ENCODE measurements at regions not wholly inside any gene's neighbourhood (a gene's known extent, or its start where the extent isn't known, plus 50 kb on each side); places are given as distances from the start of the nearest gene placed in this dataset.
"Not testable (repeated sequence)": the region's sequence is repeated elsewhere in the genome, so short reads cannot be mapped to it uniquely, and the experiment has no call there.

DNA sequence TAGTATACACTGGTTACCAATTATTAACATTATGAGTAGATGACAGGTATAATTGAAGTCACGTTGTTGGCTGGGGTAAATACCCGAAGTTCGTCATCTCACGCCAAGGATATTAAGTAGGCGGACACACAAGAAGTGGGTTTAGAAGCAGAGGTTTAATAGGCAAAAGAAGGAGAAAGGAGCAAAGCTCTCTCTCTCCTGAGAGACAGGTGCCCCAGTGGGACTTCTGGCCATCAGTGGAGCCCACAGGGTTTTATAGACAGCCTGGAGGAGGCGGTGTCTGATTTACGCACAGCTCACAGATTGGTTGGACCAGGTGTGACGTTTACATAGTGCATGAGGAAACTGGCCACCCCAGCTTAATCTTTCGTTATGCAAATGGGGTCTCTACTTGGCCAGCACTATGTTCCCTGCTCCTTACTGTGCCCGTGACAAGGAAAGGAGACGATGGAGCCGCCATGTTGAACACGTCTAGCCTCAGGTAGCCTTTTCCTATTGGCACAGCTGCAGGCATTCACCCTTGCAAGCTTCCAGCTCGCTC is 128.8 kb upstream of the KYNU start:
- DNase-seq (ENCODE audit: low read depth in 1 of 2, low spot score in 1 of 2), result no peak
- in situ Hi-C loops (cut with HindIII; ENCODE audit: low pct_unique_long_range_greater_than_20kb, low sequenced_read_pairs), result no loop called here
- TF ChIP-seq JUND (IDR thresholded peaks at IDR 0.05; ENCODE audit: low read depth), result no peak

DNA sequence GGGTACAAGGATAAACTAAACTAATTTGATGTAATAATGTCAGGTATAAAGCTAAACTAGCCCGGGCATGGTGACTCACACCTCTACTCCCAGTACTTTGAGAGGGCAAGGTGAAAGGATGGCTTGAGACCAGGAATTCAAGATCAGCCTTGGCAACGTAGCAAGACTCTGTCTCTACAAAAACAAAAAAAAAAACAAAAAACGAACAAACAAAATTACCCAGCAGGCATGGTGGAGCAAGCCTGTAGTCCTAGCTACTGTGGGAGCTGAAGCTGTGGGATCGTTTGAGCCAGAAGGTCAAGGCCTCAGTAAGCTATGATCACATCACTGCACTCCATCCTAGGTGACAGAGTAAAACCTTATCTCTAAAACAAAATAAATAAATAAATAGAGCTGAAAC is 131.8 kb upstream of the KYNU start:
- no peak for DNase-seq (ENCODE audit: low read depth in 1 of 2, low spot score in 1 of 2)
- in situ Hi-C loops (cut with HindIII; ENCODE audit: low pct_unique_long_range_greater_than_20kb, low sequenced_read_pairs), result no loop called here

DNA sequence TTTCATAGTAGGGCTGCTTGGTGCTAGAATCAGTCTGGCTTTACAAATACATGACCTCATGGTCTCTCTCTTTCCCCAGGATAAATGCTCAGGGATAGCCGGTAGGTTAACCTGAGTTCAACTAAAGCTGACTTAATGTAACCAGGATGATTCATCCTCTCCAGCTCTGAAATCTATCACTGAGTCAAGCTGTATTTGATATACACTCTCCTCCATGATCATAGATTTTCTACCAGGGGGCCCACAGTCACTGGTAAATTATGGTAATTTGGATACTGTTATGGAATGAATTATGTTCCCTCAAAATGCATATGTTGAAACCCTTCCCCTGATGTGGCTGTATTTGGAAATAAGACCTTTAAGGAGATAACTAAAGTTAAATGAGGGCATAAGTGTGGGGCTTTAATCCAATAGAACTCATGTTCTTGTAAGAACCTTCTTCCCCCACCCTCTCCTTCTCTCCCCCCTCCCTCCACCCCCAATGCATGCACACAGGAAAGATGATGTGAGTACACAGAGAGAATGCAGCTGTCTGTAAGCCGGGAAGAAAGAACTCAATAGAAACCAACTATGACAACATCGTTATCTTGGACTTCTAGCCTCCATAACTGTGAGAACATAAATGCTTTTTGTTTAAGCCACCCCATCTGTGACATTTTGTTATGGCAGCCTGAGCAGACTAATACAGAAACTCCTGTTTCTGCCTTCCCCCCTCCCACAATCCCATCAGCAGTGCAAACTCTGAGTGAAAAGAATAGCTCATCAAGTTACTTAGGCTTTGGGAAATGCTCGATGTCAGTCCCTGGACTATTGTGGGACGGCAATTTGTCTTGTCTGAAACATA is 134.9 kb upstream of the KYNU start:
- TF ChIP-seq JUND (IDR thresholded peaks at IDR 0.05; ENCODE audit: low read depth), result no peak
- in situ Hi-C loops (cut with HindIII; ENCODE audit: low pct_unique_long_range_greater_than_20kb, low sequenced_read_pairs), result no loop called here
- no peak for DNase-seq (ENCODE audit: low read depth in 1 of 2, low spot score in 1 of 2)

More for the DNA sequence above, 131.8 kb upstream of the KYNU start:
- no peak for TF ChIP-seq JUND (IDR thresholded peaks at IDR 0.05; ENCODE audit: low read depth)

DNA sequence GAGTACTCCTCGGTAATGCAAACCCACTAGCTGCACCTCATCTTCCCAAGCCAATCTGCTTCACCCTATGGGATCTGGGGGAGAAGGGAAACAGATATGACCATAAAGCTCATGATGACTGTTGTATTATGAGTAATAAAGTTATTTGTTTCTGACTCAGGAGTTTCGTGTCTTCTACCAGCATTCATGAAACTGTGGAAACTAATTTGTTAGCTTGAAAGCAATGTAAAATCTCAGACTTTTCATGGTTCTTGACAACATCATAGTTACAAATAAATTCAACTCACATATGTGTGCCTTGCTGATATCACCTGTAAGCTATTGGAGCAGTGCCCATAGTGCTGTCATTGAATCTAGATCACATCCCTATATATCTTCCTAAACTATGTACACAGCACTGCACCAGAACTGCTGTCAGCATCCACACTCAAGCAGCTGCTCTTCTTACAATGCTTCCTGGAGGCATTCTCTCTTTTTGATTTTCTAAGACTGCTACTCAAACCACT is 135.6 kb upstream of the KYNU start:
- in situ Hi-C loops (cut with HindIII; ENCODE audit: low pct_unique_long_range_greater_than_20kb, low sequenced_read_pairs), result no loop called here
- TF ChIP-seq JUND (IDR thresholded peaks at IDR 0.05; ENCODE audit: low read depth), result no peak
- no peak for DNase-seq (ENCODE audit: low read depth in 1 of 2, low spot score in 1 of 2)

DNA sequence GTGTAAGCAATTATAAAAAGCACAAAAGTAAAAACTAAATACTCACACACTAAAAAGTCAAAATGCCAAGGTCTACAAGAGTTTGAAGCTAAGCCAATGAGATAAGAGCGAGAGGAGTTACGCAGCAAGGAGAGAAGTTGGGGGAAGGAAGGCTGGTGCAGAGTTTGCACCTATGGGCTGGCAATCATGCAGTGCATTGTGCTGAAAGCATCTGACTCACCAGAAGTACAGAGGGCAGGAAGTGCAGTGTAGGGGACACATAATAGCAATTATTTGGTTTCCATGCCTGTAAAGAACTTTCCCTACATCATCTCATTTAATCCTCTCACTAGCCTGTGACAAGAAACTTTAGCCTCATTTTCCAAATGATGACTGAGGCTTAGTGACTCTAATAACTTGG is 142.7 kb upstream of the KYNU start:
- TF ChIP-seq JUND (IDR thresholded peaks at IDR 0.05; ENCODE audit: low read depth), result no peak
- in situ Hi-C loops (cut with HindIII; ENCODE audit: low pct_unique_long_range_greater_than_20kb, low sequenced_read_pairs), result no loop called here
- no peak for DNase-seq (ENCODE audit: low read depth in 1 of 2, low spot score in 1 of 2)

DNA sequence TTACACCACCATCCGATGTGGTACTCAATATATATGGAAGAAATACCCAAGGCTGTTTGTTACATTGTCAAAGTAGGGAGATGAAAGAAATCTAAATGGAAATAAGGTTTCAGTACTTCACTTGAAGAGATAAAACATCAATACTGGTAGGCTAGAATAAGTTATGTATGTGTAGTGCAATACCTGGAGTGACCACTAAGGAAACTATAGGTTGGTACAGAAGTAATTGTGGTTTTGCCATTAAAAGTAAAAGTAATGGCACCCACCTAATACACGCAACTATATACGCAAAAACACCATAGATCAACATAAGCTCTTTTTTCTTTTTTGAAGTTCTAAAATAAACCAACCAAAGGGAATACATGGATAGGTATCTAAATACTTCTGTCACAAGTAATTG is 143.2 kb upstream of the KYNU start:
- in situ Hi-C loops (cut with HindIII; ENCODE audit: low pct_unique_long_range_greater_than_20kb, low sequenced_read_pairs), result no loop called here
- no peak for DNase-seq (ENCODE audit: low read depth in 1 of 2, low spot score in 1 of 2)
- no peak for TF ChIP-seq JUND (IDR thresholded peaks at IDR 0.05; ENCODE audit: low read depth)

DNA sequence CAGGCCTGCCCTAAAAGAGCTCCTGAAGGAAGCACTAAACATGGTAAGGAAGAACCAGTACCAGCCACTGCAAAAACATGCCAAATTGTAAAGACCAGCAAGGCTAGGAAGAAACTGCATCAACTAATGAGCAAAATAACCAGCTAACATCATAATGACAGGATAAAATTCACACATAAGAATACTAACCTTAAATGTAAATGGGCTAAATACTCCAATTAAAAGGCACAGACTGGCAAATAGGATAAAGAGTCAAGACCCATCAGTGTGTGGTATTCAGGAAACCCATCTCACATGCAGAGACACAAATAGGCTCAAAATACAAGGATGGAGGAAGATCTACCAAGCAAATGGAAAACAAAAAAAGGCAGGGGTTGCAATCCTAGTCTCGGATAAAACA is 147.7 kb upstream of the KYNU start:
- in situ Hi-C loops (cut with HindIII; ENCODE audit: low pct_unique_long_range_greater_than_20kb, low sequenced_read_pairs); DNase-seq (ENCODE audit: low read depth in 1 of 2, low spot score in 1 of 2): not testable (repeated sequence)

DNA sequence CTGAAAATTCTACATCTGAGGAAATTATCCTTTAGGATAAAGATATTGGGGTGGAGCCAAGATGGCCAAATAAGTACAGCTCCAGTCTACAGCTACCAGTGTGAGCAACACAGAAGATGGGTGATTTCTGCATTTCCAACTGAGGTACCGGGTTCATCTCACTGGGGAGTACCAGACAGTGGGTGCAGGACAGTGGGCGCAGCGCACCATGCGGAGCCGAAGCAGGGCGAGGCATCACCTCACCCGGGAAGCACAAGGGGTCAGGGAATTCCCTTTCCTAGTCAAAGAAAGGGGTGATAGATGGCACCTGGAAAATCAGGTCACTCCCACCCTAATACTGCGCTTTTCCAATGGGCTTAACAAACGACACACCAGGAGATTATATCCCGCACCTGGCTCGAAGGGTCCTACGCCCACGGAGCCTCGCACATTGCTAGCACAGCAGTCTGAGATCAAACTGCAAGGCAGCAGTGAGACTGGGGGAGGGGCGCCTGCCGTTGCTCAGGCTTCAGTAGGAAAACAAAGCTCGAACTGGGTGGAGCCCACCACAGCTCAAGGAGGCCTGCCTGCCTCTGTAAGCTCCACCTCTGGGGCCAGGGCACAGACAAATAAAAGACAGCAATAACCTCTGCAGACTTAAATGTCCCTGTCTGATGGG is 149.5 kb upstream of the KYNU start:
- in situ Hi-C loops (cut with HindIII; ENCODE audit: low pct_unique_long_range_greater_than_20kb, low sequenced_read_pairs); DNase-seq (ENCODE audit: low read depth in 1 of 2, low spot score in 1 of 2): not testable (repeated sequence)

DNA sequence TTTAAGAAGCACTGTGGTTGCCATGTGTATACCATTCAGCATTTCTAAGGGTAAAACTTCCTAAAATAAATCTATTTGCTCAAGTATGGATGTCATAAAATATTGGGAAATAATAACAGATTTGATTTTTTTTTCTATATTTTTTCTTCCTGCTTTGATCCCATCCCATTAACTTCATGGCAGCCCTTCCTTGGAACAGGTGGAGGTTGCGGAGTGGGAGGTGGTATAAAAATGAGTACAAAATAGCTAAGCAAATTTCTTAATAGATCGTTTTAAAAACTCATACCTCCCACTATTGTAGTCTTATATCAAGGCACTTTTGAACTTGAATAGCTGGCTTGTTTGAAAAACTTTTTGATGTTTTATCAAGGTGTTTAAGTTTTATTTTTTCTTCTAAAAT is 152.1 kb upstream of the KYNU start:
- TF ChIP-seq JUND (IDR thresholded peaks at IDR 0.05; ENCODE audit: low read depth), result no peak
- in situ Hi-C loops (cut with HindIII; ENCODE audit: low pct_unique_long_range_greater_than_20kb, low sequenced_read_pairs), result no loop called here

DNA sequence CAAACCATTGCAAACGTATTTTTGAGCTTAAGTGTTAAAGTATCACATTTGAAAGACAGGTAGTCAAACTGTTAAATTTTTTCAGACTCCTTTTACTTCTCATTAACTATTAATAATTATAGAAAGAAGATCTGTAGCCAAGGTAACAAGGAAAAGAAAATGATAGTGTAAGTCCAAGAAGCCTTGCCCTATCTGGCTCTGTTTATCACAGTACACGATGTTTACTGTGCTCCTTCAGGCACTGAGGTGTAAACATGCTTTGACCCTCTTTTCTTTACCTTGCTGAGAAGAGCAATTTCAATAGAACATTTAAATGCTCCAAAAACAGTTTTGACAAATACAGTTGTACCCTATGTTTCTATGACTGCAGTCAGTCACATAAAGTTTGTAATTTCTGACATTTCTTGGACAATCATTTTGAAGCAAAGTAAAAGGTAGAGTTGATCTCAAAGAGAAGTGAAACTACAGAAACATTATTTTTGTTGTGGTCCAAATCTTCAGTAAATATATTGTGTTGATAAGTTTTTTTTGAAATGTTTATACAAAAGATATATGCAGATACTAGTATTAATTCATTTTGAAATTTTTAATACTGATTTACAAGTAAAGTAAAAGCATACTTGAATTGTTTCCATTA is 152.6 kb upstream of the KYNU start:
- TF ChIP-seq JUND (IDR thresholded peaks at IDR 0.05; ENCODE audit: low read depth), result no peak

More for the DNA sequence above, 152.1 kb upstream of the KYNU start:
- DNase-seq (ENCODE audit: low read depth in 1 of 2, low spot score in 1 of 2), result no peak

DNA sequence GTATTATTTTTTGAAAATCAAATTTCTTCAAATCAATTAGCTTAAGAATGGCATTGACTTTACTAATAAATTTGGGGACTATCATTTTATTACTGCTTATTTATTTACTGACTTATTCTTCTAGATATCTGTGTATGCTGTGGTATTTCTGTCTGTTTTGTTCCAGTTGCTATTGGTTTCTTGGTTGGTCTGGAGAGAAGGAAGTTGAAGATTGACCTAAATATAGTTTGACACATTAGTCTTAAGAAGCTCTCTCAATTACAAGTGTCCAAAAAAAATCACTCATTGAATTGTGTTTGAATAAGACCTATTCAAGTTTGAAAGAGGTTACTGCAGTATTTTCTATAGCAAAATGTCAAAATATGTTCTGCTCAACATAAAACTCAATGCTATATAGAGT is 153.3 kb upstream of the KYNU start:
- in situ Hi-C loops (cut with HindIII; ENCODE audit: low pct_unique_long_range_greater_than_20kb, low sequenced_read_pairs), result no loop called here
- DNase-seq (ENCODE audit: low read depth in 1 of 2, low spot score in 1 of 2), result no peak
- no peak for TF ChIP-seq JUND (IDR thresholded peaks at IDR 0.05; ENCODE audit: low read depth)

More for the DNA sequence above, 152.6 kb upstream of the KYNU start:
- no peak for DNase-seq (ENCODE audit: low read depth in 1 of 2, low spot score in 1 of 2)
- in situ Hi-C loops (cut with HindIII; ENCODE audit: low pct_unique_long_range_greater_than_20kb, low sequenced_read_pairs), result no loop called here

DNA sequence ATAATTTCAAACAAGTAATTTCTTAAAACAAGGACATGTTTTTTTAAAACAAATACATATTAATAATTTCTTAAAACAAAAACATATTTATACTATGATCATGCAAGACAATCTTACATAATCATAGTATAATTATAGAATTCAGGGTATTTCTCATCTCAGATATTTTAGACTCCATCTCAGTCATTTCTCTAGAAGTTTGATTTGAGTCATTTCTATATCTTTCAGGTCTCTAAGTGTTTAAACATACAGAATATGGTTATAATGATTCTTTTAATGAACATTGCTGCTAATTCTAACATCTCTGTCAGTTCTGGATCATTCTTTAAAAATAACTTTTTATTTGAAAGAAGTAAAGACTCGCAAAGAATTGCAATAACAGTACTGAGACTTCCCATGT is 154.2 kb upstream of the KYNU start:
- DNase-seq (ENCODE audit: low read depth in 1 of 2, low spot score in 1 of 2), result no peak
- in situ Hi-C loops (cut with HindIII; ENCODE audit: low pct_unique_long_range_greater_than_20kb, low sequenced_read_pairs), result no loop called here
- no peak for TF ChIP-seq JUND (IDR thresholded peaks at IDR 0.05; ENCODE audit: low read depth)

DNA sequence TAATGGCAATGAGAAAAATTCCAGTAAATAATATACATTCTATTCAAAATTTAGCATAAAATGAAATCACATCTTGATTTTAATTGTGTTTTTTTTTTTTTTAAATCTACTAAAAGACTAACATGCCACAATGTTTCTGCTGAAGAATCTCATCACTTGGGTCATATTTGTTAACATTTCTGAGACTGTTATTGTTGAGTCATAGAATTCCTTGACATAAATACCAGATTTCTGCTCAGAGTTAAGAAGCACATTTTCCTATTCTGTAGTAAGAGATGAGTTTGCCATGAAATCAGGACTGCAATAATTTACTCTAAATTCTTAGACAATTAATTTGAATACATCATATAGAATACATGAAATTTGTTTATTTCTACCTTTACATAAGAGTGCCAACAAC is 154.9 kb upstream of the KYNU start:
- no peak for TF ChIP-seq JUND (IDR thresholded peaks at IDR 0.05; ENCODE audit: low read depth)
- in situ Hi-C loops (cut with HindIII; ENCODE audit: low pct_unique_long_range_greater_than_20kb, low sequenced_read_pairs), result no loop called here
- DNase-seq (ENCODE audit: low read depth in 1 of 2, low spot score in 1 of 2), result no peak
